GM23248 (cell line): ENCODE measurements at regions not wholly inside any gene's neighbourhood (a gene's known extent, or its start where the extent isn't known, plus 50 kb on each side); places are given as distances from the start of the nearest gene placed in this dataset.

Experiments used
- DNase-seq: peaks from one replicate; pipeline ENCODE4 v3.0.0-alpha.2; 2015
- H2AFZ ChIP-seq: fragments of 200-600 bp; sonication (generic); 2 replicates; pipeline ENCODE4 v1.6.1; 2016; ENCODE audit warnings: antibody characterized with exemption
- H3F3A ChIP-seq: fragments of 200-600 bp; sonication (generic); 2 replicates; pipeline ENCODE4 v1.6.1; 2016; ENCODE audit warnings: mild to moderate bottlenecking, antibody characterized with exemption, mixed run types; ENCODE audit not compliant: insufficient read depth
- H3K27ac ChIP-seq: fragments of 200-600 bp; sonication (generic); 2 replicates; pipeline ENCODE4 v1.5.1; 2016; ENCODE audit warnings: mild to moderate bottlenecking
- H3K27me3 ChIP-seq: fragments of 200-600 bp; sonication (generic); replicated peaks from 2 replicates; pipeline ENCODE4 v1.6.1; 2016; ENCODE audit warnings: mild to moderate bottlenecking; ENCODE audit not compliant: insufficient read depth
- H3K36me3 ChIP-seq: fragments of 200-600 bp; sonication (generic); 2 replicates; pipeline ENCODE4 v1.6.1; 2016; ENCODE audit warnings: low read depth, mild to moderate bottlenecking
- H3K4me1 ChIP-seq: fragments of 200-600 bp; sonication (generic); 2 replicates; pipeline ENCODE4 v1.6.1; 2016; ENCODE audit warnings: mild to moderate bottlenecking; ENCODE audit not compliant: insufficient read depth
- H3K4me2 ChIP-seq: fragments of 200-600 bp; sonication (generic); one replicate; pipeline ENCODE4 v1.6.1; 2016; ENCODE audit warnings: mild to moderate bottlenecking; ENCODE audit not compliant: unreplicated experiment
- H3K4me3 ChIP-seq: fragments of 200-600 bp; sonication (generic); 2 replicates; pipeline ENCODE4 v1.5.1; 2016; ENCODE audit warnings: mild to moderate bottlenecking
- H3K79me2 ChIP-seq: fragments of 200-600 bp; sonication (generic); 2 replicates; pipeline ENCODE4 v1.6.1; 2016; ENCODE audit warnings: mild to moderate bottlenecking; ENCODE audit not compliant: insufficient read depth
- H3K9ac ChIP-seq: fragments of 200-600 bp; sonication (generic); 2 replicates; pipeline ENCODE4 v1.6.1; 2016; ENCODE audit warnings: mild to moderate bottlenecking
- H3K9me2 ChIP-seq: fragments of 200-600 bp; sonication (generic); 2 replicates; pipeline ENCODE4 v1.6.1; 2016; ENCODE audit warnings: mixed run types, mild to moderate bottlenecking, moderate library complexity; ENCODE audit not compliant: insufficient read depth
- H3K9me3 ChIP-seq: fragments of 200-600 bp; sonication (generic); one replicate; pipeline ENCODE4 v1.6.1; 2017; ENCODE audit warnings: low read depth
- H4K20me1 ChIP-seq: fragments of 200-600 bp; sonication (generic); 2 replicates; pipeline ENCODE4 v1.6.0; 2016; ENCODE audit not compliant: insufficient read depth
- EZH2 ChIP-seq: fragments of 200-600 bp; sonication (generic); IDR thresholded peaks from 2 replicates; pipeline ENCODE4 v1.6.1; 2018; ENCODE audit warnings: antibody characterized with exemption, mild to moderate bottlenecking; ENCODE audit not compliant: insufficient read depth, poor library complexity, severe bottlenecking
- EZH2phosphoT487 ChIP-seq: fragments of 200-600 bp; sonication (generic); IDR thresholded peaks from 2 replicates; pipeline ENCODE4 v1.6.1; 2018; ENCODE audit warnings: antibody characterized with exemption, moderate library complexity, mild to moderate bottlenecking, low read depth; ENCODE audit not compliant: insufficient read depth
- WGBS, 2 experiments: methylation state at CpG; one replicate each; pipeline ENCODE4 v1.1.6; 2015 to 2017; ENCODE audit warnings: low lambda C conversion rate in 2 of 2, low coverage in 1 of 2; ENCODE audit errors: missing lambda C conversion rate in 2 of 2; 5-methylcytosine and 5-hydroxymethylcytosine counted together
- in situ Hi-C: fragments of 300-500 bp; cut with MboI; formaldehyde crosslinking; loops from 2 replicates; pipeline ENCODE4 v1.15.0; 2020

GRCh38 chr12:131383741-131384543 lies 326.9 kb upstream of the SFSWAP start:
- H3K9me3 ChIP-seq, result no peaks in the 10 kb centered on the region
- in situ Hi-C loops, result no loop called here
- no peak overlapping the region for H3K4me2 ChIP-seq
- H3K27me3 ChIP-seq, result no peaks in the 10 kb centered on the region
- H3K4me1 ChIP-seq, result no peaks in the 10 kb centered on the region
- TF ChIP-seq EZH2 (no peak), EZH2phosphoT487 (no peak)
- no peak overlapping the region for H2AFZ ChIP-seq
- no peak overlapping the region for H3K4me3 ChIP-seq
- no peaks in the 10 kb centered on the region for H3F3A ChIP-seq
- no peaks in the 10 kb centered on the region for H3K36me3 ChIP-seq
- H3K27ac ChIP-seq, result no peak overlapping the region
- H3K9me2 ChIP-seq, result no peaks in the 10 kb centered on the region
- no peak overlapping the region for H3K9ac ChIP-seq
- 48 to 51% methylated on average over 21 of the region's 21 CpGs for WGBS, 2 experiments
- no peaks in the 10 kb centered on the region for H3K79me2 ChIP-seq
- no peaks in the 10 kb centered on the region for H4K20me1 ChIP-seq
- DNase-seq, result no peak

GRCh38 chr12:131384544-131384855 lies 326.4 kb upstream of the SFSWAP start:
- H3K36me3 ChIP-seq, result no peaks in the 10 kb centered on the region
- 49 to 58% methylated on average over 6 to 8 of the region's 8 CpGs for WGBS, 2 experiments
- H3K9me3 ChIP-seq, result no peaks in the 10 kb centered on the region

GRCh38 chr12:131385313-131386166 lies 325.4 kb upstream of the SFSWAP start:
- 65 to 75% methylated on average over 21 to 26 of the region's 26 CpGs for WGBS, 2 experiments
- Histone ChIP-seq H3K4me3 (no peak overlapping the region), H3K9me2 (no peaks in the 10 kb centered on the region), H3F3A (no peaks in the 10 kb centered on the region), H3K9me3 (no peaks in the 10 kb centered on the region), H3K27me3 (no peaks in the 10 kb centered on the region), H3K27ac (no peak overlapping the region), H3K79me2 (no peaks in the 10 kb centered on the region), H2AFZ (no peak overlapping the region), H3K4me1 (no peaks in the 10 kb centered on the region), H4K20me1 (no peaks in the 10 kb centered on the region), H3K36me3 (no peaks in the 10 kb centered on the region), H3K9ac (no peak overlapping the region), H3K4me2 (no peak overlapping the region)
- in situ Hi-C loops, result no loop called here
- no peak for TF ChIP-seq EZH2
- no peak for TF ChIP-seq EZH2phosphoT487
- no peak for DNase-seq

More at GRCh38 chr12:131384544-131384855, 326.4 kb upstream of the SFSWAP start:
- H3F3A ChIP-seq, result no peaks in the 10 kb centered on the region
- no peak overlapping the region for H3K4me3 ChIP-seq
- H3K9me2 ChIP-seq, result no peaks in the 10 kb centered on the region
- no peaks in the 10 kb centered on the region for H3K27me3 ChIP-seq
- no peak for TF ChIP-seq EZH2
- no peaks in the 10 kb centered on the region for H3K4me1 ChIP-seq
- DNase-seq, result no peak
- H3K79me2 ChIP-seq, result no peaks in the 10 kb centered on the region
- in situ Hi-C loops, result no loop called here
- H4K20me1 ChIP-seq, result no peaks in the 10 kb centered on the region
- H3K27ac ChIP-seq, result no peak overlapping the region
- H2AFZ ChIP-seq, result no peak overlapping the region
- H3K4me2 ChIP-seq, result no peak overlapping the region
- no peak overlapping the region for H3K9ac ChIP-seq

- no peak for DNase-seq
- Histone ChIP-seq H3K9me3 (no peaks in the 10 kb centered on the region), H3K27me3 (no peaks in the 10 kb centered on the region), H3K9ac (no peak overlapping the region), H3K4me3 (no peak overlapping the region), H3K9me2 (no peaks in the 10 kb centered on the region), H3K4me2 (no peak overlapping the region), H2AFZ (no peak overlapping the region), H3K36me3 (no peaks in the 10 kb centered on the region), H4K20me1 (no peaks in the 10 kb centered on the region), H3K4me1 (no peaks in the 10 kb centered on the region), H3K27ac (no peak overlapping the region), H3K79me2 (no peaks in the 10 kb centered on the region), H3F3A (no peaks in the 10 kb centered on the region)
- in situ Hi-C loops, result no loop called here
- 46 to 48% methylated on average over 9 of the region's 9 CpGs for WGBS, 2 experiments
- TF ChIP-seq EZH2, result no peak
- no peak for TF ChIP-seq EZH2phosphoT487
Observed at GRCh38 chr12:131386167-131386521, 324.7 kb upstream of the SFSWAP start.
